Caco-2 (cell line): ENCODE measurements at regions not wholly inside any gene's neighbourhood (a gene's known extent, or its start where the extent isn't known, plus 50 kb on each side); places are given as distances from the start of the nearest gene placed in this dataset.

Source experiments
- BruUV-seq: library from RNA; stranded (reverse); fragments of 400-500 nt; replicated peaks from 2 replicates; lab custom pipeline; 2021; lab: Mats Ljungman, UMichigan
- CTCF ChIA-PET: fragments of 300-600 bp; sonication (Branson Sonifier 250); formaldehyde crosslinking; loops from one replicate; lab custom pipeline; 2022; ENCODE audit warnings: antibody characterized with exemption; lab: Charles Lee
- POLR2A ChIA-PET: fragments of 300-600 bp; sonication (Branson Sonifier 250); formaldehyde crosslinking; loops from one replicate; lab custom pipeline; 2022; ENCODE audit warnings: antibody characterized with exemption; lab: Charles Lee
- DNase-seq, 2 experiments: peaks; one replicate each; pipeline versions ENCODE4 v3.0.0 to v3.0.0-alpha.2; 2020 to 2022
- H3K27me3 ChIP-seq: replicated peaks from 2 replicates; pipeline ENCODE4 v1.6.0; 2011; ENCODE audit warnings: low read length; ENCODE audit not compliant: control insufficient read depth, insufficient read depth
- H3K36me3 ChIP-seq: 2 replicates; pipeline ENCODE4 v1.5.1; 2011; ENCODE audit warnings: low read length; ENCODE audit not compliant: control insufficient read depth, insufficient read depth
- H3K4me1 ChIP-seq: fragments of 250-450 bp; sonication (Bioruptor Pico); 2 replicates; pipeline ENCODE4 v1.5.1; 2020; ENCODE audit warnings: mild to moderate bottlenecking
- H3K4me3 ChIP-seq: 2 replicates; pipeline ENCODE4 v1.5.1; 2011; ENCODE audit warnings: low read depth, mild to moderate bottlenecking, control low read depth, low read length
- H3K9me3 ChIP-seq: fragments of 250-450 bp; sonication (Bioruptor Pico); 2 replicates; pipeline ENCODE4 v1.5.1; 2020; ENCODE audit warnings: mild to moderate bottlenecking, moderate library complexity
- H3K27ac Mint-ChIP-seq: one replicate; pipeline ENCODE4 v1.8.0; 2022; ENCODE audit warnings: mixed read lengths; ENCODE audit not compliant: unreplicated experiment
- H3K27me3 Mint-ChIP-seq: one replicate; pipeline ENCODE4 v1.8.0; 2022; ENCODE audit warnings: mixed read lengths; ENCODE audit not compliant: insufficient read depth, unreplicated experiment
- H3K36me3 Mint-ChIP-seq: one replicate; pipeline ENCODE4 v1.8.0; 2022; ENCODE audit warnings: mild to moderate bottlenecking, mixed read lengths; ENCODE audit not compliant: insufficient read depth, unreplicated experiment
- H3K4me1 Mint-ChIP-seq: one replicate; pipeline ENCODE4 v1.8.0; 2022; ENCODE audit warnings: low read depth, mixed read lengths; ENCODE audit not compliant: unreplicated experiment
- H3K4me3 Mint-ChIP-seq: one replicate; pipeline ENCODE4 v1.8.0; 2022; ENCODE audit warnings: mild to moderate bottlenecking, moderate library complexity, mixed read lengths; ENCODE audit not compliant: unreplicated experiment
- H3K9me3 Mint-ChIP-seq: one replicate; pipeline ENCODE4 v1.8.0; 2022; ENCODE audit warnings: mixed read lengths; ENCODE audit not compliant: unreplicated experiment
- CTCF ChIP-seq, 2 experiments: fragments of 200-600 bp in 1 of 2; IDR thresholded peaks; 1 replicate in 1 of 2; 2 replicates in 1 of 2; pipeline versions ENCODE4 v1.5.1 to v1.8.0; 2011 to 2022; ENCODE audit warnings: antibody characterized with exemption in 1 of 2, control low read depth in 1 of 2, inconsistent platforms in 1 of 2, low read depth in 1 of 2, low read length in 1 of 2, mild to moderate bottlenecking in 1 of 2, moderate library complexity in 1 of 2; ENCODE audit not compliant: insufficient read depth in 1 of 2, severe bottlenecking in 1 of 2, unreplicated experiment in 1 of 2
- intact Hi-C: fragments of 100-400 bp; cut with micrococcal nuclease; formaldehyde crosslinking; loops from one replicate; pipeline ENCODE4 v1.10.0; 2022; ENCODE audit not compliant: unreplicated experiment

GRCh38 chrX:74216421-74216820 is 87.6 kb upstream of the ZCCHC13 start:
- no peak overlapping the region for H3K4me3 Mint-ChIP-seq
- ChIA-PET CTCF (interaction anchor here (0.7 kb wide), 1 partner anchor 1924 kb away, joined by 3 read pairs; no protein-coding TSS in a partner anchor), POLR2A (no interaction called here)
- DNase-seq: no peak
- Histone ChIP-seq H3K4me1 (no peaks in the 10 kb centered on the region), H3K4me3 (no peak overlapping the region), H3K9me3 (no peaks in the 10 kb centered on the region), H3K36me3 (no peaks in the 10 kb centered on the region; the same call in 1 of the 2 replicates), H3K27me3 (no peaks in the 10 kb centered on the region)
- intact Hi-C loops: no loop called here
- no peaks in the 10 kb centered on the region for H3K9me3 Mint-ChIP-seq
- H3K27ac Mint-ChIP-seq: no peak overlapping the region
- H3K27me3 Mint-ChIP-seq: no peaks in the 10 kb centered on the region
- peaks cover 34% of the 10 kb centered on the region for H3K36me3 Mint-ChIP-seq
- no peaks in the 10 kb centered on the region for H3K4me1 Mint-ChIP-seq
- no peak for TF ChIP-seq CTCF (IDR thresholded peaks at IDR 0.05; ENCODE audit: insufficient read depth in 1 of 2, low read depth in 1 of 2, low read length in 1 of 2, severe bottlenecking in 1 of 2, unreplicated experiment in 1 of 2)
- BruUV-seq: no TSS peak

- peaks cover 29% of the 10 kb centered on the region for H3K36me3 Mint-ChIP-seq
- no TSS peak for BruUV-seq
These were observed 92.1 kb upstream of the ZCCHC13 start for GRCh38 chrX:74211911-74212310.

GRCh38 chrX:74207539-74207938 is 96.4 kb upstream of the ZCCHC13 start:
- no peak overlapping the region for H3K4me3 ChIP-seq
- no peaks in the 10 kb centered on the region for H3K27me3 Mint-ChIP-seq
- H3K9me3 Mint-ChIP-seq: no peaks in the 10 kb centered on the region
- intact Hi-C loops: no loop called here
- no peaks in the 10 kb centered on the region for H3K27me3 ChIP-seq
- no peak for TF ChIP-seq CTCF (IDR thresholded peaks at IDR 0.05; ENCODE audit: insufficient read depth in 1 of 2, low read depth in 1 of 2, low read length in 1 of 2, severe bottlenecking in 1 of 2, unreplicated experiment in 1 of 2)
- no peak overlapping the region for H3K4me3 Mint-ChIP-seq
- H3K36me3 ChIP-seq: no peaks in the 10 kb centered on the region
- H3K9me3 ChIP-seq: no peaks in the 10 kb centered on the region
- H3K36me3 Mint-ChIP-seq: peaks cover 12% of the 10 kb centered on the region
- H3K27ac Mint-ChIP-seq: no peak overlapping the region
- ChIA-PET CTCF (no interaction called here), POLR2A (no interaction called here)
- no peaks in the 10 kb centered on the region for H3K4me1 Mint-ChIP-seq
- H3K4me1 ChIP-seq: no peaks in the 10 kb centered on the region
- no TSS peak for BruUV-seq
- DNase-seq: no peak

More at GRCh38 chrX:74211911-74212310, 92.1 kb upstream of the ZCCHC13 start:
- H3K27ac Mint-ChIP-seq: no peak overlapping the region
- CTCF ChIA-PET: no interaction called here
- intact Hi-C loops: no loop called here
- Histone ChIP-seq H3K36me3 (no peaks in the 10 kb centered on the region; the same call in 1 of the 2 replicates), H3K27me3 (no peaks in the 10 kb centered on the region), H3K4me3 (no peak overlapping the region), H3K4me1 (no peaks in the 10 kb centered on the region), H3K9me3 (no peaks in the 10 kb centered on the region)
- H3K9me3 Mint-ChIP-seq: no peaks in the 10 kb centered on the region
- POLR2A ChIA-PET: no interaction called here
- no peak overlapping the region for H3K4me3 Mint-ChIP-seq
- no peak for DNase-seq
- no peaks in the 10 kb centered on the region for H3K27me3 Mint-ChIP-seq
- H3K4me1 Mint-ChIP-seq: no peaks in the 10 kb centered on the region
- no peak for TF ChIP-seq CTCF (IDR thresholded peaks at IDR 0.05; ENCODE audit: insufficient read depth in 1 of 2, low read depth in 1 of 2, low read length in 1 of 2, severe bottlenecking in 1 of 2, unreplicated experiment in 1 of 2)
